Adipocyte (in vitro differentiated cells): ENCODE measurements at regions not wholly inside any gene's neighbourhood (a gene's known extent, or its start where the extent isn't known, plus 50 kb on each side); places are given as distances from the start of the nearest gene placed in this dataset.

Source experiments
- DNase-seq: peaks from one replicate; pipeline ENCODE4 v3.0.0-alpha.2; 2015; ENCODE audit warnings: low read depth
- H3K27me3 ChIP-seq: replicated peaks from 2 replicates; pipeline ENCODE4 v1.7.0; 2013; ENCODE audit warnings: mild to moderate bottlenecking, low read length, moderate library complexity; ENCODE audit not compliant: control insufficient read depth, insufficient read depth
- H3K36me3 ChIP-seq: 2 replicates; pipeline ENCODE4 v1.7.0; 2013; ENCODE audit warnings: low read length, mild to moderate bottlenecking, moderate library complexity; ENCODE audit not compliant: control insufficient read depth, insufficient read depth, severe bottlenecking
- H3K4me1 ChIP-seq: 2 replicates; pipeline ENCODE4 v1.7.0; 2013; ENCODE audit warnings: mild to moderate bottlenecking, low read length, moderate library complexity; ENCODE audit not compliant: control insufficient read depth, insufficient read depth
- H3K4me3 ChIP-seq: 2 replicates; pipeline ENCODE4 v1.7.0; 2013; ENCODE audit warnings: mild to moderate bottlenecking, low read length, moderate library complexity
- H3K9ac ChIP-seq: 2 replicates; pipeline ENCODE4 v1.7.0; 2013; ENCODE audit warnings: mild to moderate bottlenecking, low read length, moderate library complexity
- H3K9me3 ChIP-seq: 2 replicates; pipeline ENCODE4 v1.7.0; 2013; ENCODE audit warnings: mild to moderate bottlenecking, low read length, moderate library complexity; ENCODE audit not compliant: control insufficient read depth

DNA sequence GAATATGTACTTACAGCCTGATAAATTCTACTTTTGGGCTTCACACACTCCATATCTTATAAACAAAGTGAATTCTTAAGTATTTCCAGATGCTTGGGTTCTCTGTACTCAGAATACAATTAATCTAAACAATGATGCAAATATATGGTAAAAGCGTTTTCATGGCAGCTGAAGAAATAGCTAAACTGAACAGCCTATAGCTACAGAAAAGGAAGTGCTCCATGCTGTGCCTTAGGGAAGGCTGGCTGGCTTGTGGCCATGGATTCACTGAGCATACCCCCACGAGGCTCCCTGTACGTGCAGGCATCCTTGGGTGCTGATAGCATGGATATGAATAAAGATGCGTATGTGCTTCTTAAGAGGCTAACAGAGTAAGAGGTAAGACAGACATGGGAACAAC lies 264.0 kb downstream of the KLF13 start:
- Histone ChIP-seq H3K4me1 (no peaks in the 10 kb centered on the region), H3K4me3 (no peak overlapping the region), H3K27me3 (no peaks in the 10 kb centered on the region), H3K9ac (no peak overlapping the region), H3K9me3 (no peaks in the 10 kb centered on the region), H3K36me3 (no peaks in the 10 kb centered on the region)
- DNase-seq = no peak

DNA sequence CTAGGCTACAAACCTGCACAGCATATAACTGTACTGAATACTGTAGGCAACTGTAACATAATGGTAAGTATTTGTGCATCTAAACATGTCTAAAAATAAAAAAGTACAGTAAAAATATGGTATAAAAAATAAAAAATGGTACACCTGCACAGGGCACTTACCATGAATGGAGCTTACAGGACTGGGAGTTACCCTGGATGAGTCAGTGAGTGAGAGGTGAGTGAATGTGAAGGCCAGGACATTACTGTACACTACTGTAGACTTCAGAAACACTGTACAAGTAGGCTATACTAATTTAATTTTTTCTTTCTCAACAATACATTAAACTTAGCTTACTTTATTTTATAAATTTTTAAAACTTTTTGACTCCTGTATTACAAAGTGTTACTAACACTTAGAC lies 265.3 kb downstream of the KLF13 start:
- H3K27me3 ChIP-seq = no peaks in the 10 kb centered on the region
- no peaks in the 10 kb centered on the region for H3K36me3 ChIP-seq
- no peak for DNase-seq
- H3K9me3 ChIP-seq = no peaks in the 10 kb centered on the region
- H3K4me1 ChIP-seq = no peaks in the 10 kb centered on the region
- no peak overlapping the region for H3K9ac ChIP-seq
- no peak overlapping the region for H3K4me3 ChIP-seq

DNA sequence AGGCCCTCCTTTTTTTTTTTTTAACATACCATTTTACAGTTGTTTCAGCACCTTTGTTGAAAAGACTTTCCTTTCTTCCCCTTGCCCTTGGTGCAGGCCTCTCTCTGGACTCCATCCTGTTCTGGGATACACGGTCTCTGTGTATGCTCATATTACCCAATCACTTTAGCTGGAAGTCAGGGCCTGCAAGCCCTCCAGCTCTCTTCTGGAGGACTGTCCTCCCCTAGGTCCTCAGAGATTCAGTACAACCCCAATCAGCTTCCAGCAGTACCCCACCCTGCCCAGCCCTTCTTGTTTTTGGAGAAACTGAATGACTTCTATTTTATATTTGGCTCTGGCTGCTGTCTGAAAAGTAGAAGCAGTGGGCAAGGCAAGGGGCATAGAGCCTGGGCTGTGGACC lies 270.8 kb downstream of the KLF13 start:
- no peaks in the 10 kb centered on the region for H3K36me3 ChIP-seq
- no peak overlapping the region for H3K4me3 ChIP-seq
- H3K9ac ChIP-seq = no peak overlapping the region
- no peaks in the 10 kb centered on the region for H3K27me3 ChIP-seq
- no peaks in the 10 kb centered on the region for H3K9me3 ChIP-seq
- DNase-seq = no peak
- no peaks in the 10 kb centered on the region for H3K4me1 ChIP-seq

DNA sequence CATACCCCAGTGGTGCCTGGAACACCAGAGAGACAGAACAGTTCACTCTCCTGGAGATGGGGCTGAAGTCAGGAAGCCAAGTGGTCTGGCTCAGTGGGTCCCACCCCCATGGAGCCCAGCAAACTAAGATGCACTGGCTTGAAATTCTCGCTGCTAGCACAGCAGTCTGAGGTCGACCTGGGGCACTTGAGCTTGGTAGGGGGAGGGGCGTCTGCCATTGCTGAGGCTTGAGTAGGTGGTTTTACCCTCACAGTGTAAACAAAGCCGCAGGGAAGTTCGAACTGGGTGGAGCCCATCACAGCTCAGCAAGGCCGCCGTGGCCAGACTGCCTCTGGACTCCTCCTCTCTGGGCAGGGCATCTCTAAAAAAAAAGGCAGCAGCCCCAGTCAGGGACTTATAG lies 272.0 kb downstream of the KLF13 start:
- no peaks in the 10 kb centered on the region for H3K27me3 ChIP-seq
- no peaks in the 10 kb centered on the region for H3K36me3 ChIP-seq
- H3K9me3 ChIP-seq = no peaks in the 10 kb centered on the region
- H3K4me3 ChIP-seq = no peak overlapping the region
- DNase-seq = no peak
- no peaks in the 10 kb centered on the region for H3K4me1 ChIP-seq
- H3K9ac ChIP-seq = no peak overlapping the region

DNA sequence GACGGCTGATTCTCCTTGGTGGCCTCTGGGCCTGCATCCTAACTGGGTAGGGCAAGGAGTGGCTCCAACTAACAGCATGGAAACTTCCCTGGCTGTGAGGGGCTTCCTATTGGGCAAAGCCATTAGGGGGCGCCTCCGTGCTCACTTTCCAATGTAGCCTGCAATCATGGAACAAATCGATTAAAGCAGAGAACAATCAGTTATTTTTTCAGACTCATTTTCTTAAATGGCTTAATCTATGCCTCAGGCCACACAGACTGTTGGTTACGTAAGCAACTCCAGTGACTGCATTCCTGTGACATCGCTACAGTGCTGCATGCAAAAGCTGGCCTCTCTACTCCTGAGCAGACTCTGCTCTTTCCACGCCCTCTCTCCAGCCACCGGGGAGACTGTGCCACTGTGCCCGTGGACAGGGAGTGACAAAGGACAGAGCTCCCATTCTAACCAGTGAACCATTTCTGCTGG lies 278.9 kb downstream of the KLF13 start:
- DNase-seq = peak; percentile 73
- Histone ChIP-seq H3K27me3 (no peaks in the 10 kb centered on the region), H3K36me3 (no peaks in the 10 kb centered on the region), H3K9me3 (no peaks in the 10 kb centered on the region), H3K9ac (no peak overlapping the region), H3K4me3 (no peak overlapping the region), H3K4me1 (peaks cover 17% of the 10 kb centered on the region)

DNA sequence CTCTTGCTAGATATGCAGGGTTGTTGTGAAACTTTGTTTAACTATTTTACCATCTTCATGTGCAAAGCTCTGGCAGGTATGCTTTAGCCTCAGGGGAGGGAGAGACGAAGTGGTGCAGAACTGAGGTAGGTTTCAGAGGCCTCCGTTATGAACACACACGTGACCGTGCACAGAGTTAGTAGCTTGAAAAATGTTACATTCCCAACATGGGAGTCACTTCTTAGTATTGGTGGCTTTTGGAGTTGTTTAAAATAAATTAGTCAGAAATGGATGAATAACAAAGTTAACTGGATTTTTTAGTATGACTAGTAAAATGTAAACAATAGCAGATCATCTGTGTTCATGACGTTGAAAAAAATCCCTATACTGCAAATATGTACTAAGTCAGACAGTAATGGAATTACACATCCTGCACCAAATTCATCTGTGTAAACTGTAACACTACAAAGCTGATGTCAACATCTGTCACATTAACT lies 279.6 kb downstream of the KLF13 start:
- peak; percentile 64 for DNase-seq
- no peak overlapping the region for H3K4me3 ChIP-seq
- H3K36me3 ChIP-seq = no peaks in the 10 kb centered on the region
- H3K27me3 ChIP-seq = no peaks in the 10 kb centered on the region
- H3K4me1 ChIP-seq = peaks cover 17% of the 10 kb centered on the region
- H3K9ac ChIP-seq = no peak overlapping the region
- H3K9me3 ChIP-seq = no peaks in the 10 kb centered on the region

DNA sequence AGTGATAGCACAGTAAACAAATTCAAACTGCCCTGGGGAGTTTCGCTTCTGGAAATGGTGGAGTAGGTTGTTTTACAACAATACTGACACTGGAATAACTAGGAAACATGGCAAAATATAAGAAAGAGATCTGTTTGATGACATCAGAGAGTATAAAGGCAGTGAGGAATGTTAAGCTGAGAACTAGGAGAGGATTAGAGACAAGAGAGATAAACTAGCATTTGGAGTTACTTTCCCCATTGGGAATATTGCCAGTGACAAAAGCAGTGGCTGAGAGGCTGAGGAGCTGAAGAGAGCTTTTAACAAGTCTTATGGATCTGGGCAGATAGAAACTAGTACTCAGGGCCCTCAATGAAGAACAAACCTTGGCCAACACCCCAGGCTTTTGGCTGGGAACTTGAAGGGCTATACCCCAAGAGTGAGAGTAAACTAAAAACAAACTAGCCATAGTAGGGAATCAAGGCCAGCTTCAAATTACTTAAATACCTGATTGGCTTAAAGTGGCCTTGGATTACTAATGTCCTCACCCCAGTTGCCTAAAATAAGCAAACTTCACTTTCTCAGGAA lies 280.4 kb downstream of the KLF13 start:
- Histone ChIP-seq H3K27me3 (no peaks in the 10 kb centered on the region), H3K36me3 (no peaks in the 10 kb centered on the region), H3K9ac (no peak overlapping the region), H3K4me3 (no peak overlapping the region), H3K4me1 (peaks cover 17% of the 10 kb centered on the region), H3K9me3 (no peaks in the 10 kb centered on the region)
- peak; percentile 16 for DNase-seq

DNA sequence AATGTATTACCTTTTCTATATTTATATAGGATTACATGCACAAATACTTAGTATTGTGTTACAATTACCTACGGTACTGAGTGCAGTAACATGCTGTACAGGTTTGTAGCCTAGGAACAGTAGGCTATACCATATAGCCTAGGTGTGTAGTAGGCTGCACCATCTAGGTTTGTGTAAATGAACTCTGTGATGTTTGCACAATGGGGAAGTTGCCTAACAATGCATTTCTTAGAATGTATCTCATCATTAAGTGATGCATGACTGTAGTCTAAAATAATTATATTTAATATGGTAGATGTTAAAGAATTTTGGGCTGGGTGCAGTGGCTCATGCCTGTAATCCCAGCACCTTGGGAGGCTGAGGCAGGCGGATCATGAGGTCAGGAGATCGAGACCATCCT lies 281.0 kb downstream of the KLF13 start:
- Histone ChIP-seq H3K9me3 (no peaks in the 10 kb centered on the region), H3K36me3 (no peaks in the 10 kb centered on the region), H3K9ac (no peak overlapping the region), H3K4me1 (peaks cover 17% of the 10 kb centered on the region), H3K4me3 (no peak overlapping the region), H3K27me3 (no peaks in the 10 kb centered on the region)
- DNase-seq = peak; percentile 12

DNA sequence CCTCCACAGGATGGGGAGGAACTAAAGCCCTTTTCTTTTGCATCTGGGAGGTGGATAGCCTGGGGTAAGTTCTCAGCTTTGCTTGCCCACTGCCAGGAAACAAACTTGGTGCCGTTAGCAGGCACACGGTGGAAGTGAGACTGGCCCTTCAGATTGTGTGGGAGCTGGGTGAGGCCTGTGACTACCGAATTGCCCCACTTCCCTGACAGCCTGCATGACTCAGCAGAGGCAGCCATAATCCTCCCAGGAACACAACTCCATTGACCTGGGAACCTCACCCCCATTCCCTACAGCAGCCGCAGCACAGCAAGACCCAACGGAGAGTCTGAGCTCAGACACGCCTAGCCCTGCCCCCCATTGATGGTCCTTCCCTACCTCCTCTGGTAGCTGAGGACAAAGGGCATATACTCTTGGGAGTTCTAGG lies 282.6 kb downstream of the KLF13 start:
- H3K36me3 ChIP-seq = no peaks in the 10 kb centered on the region
- H3K4me1 ChIP-seq = peaks cover 17% of the 10 kb centered on the region
- H3K9ac ChIP-seq = no peak overlapping the region
- no peak overlapping the region for H3K4me3 ChIP-seq
- no peaks in the 10 kb centered on the region for H3K9me3 ChIP-seq
- H3K27me3 ChIP-seq = no peaks in the 10 kb centered on the region
- DNase-seq = no peak

DNA sequence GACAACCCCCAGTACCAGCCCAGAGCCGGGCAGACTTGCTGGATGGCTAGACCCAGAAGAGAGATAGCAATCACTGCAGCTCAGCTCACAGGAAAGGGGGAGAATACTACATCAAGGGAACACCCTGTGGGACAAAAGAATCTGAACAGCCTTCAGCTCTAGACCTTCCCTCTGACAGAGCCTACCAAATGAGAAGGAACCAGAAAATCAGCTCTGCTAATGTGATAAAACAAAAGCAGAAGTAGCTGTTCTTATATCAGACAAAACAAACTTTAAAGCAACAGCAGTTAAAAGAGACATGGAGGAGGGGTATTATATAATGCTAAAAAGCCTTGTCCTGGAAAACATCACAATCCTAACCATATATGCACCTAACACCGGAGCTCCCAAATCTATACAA lies 283.3 kb downstream of the KLF13 start:
- Histone ChIP-seq H3K4me1 (peaks cover 17% of the 10 kb centered on the region), H3K9me3 (no peaks in the 10 kb centered on the region), H3K27me3 (no peaks in the 10 kb centered on the region), H3K9ac (no peak overlapping the region), H3K4me3 (no peak overlapping the region), H3K36me3 (no peaks in the 10 kb centered on the region)
- DNase-seq = no peak

DNA sequence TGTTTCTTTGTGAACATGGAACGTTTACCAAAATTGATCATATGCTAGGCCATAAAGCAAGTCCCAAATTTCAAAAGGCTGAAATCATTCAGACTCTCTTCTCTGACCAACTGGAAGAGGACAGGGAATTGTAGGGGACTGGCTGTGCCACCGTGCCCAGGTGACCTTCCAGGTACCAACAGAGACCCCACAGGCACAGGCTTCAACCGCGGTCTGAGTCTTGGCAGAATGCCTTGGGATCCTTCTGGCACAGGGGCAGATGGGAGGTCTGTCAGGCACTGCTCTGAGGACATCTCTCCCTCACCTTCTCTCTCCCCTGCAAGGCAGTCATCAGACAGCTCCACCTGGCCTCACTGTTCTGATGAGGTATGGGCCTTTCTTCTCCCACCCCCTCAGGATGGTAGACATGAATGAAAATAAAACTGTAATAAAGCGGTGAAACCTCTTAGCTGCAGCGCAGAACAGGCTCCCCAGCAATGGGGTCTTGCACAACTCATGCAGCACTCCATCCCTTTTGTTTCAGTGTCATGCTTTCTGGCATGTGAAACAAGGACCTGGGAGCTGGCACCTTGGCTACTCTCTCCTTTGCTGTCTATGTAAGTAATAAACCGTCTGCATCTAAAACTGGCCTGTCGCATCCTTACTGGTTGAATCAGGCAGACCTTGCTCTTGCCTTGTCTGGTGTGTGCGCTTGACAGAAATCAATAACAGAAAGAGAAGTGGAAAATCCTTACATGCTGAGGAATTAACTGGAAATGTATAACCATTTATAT lies 289.2 kb downstream of the KLF13 start:
- no peaks in the 10 kb centered on the region for H3K27me3 ChIP-seq
- H3K4me1 ChIP-seq = no peaks in the 10 kb centered on the region
- H3K9me3 ChIP-seq = no peaks in the 10 kb centered on the region
- no peak overlapping the region for H3K4me3 ChIP-seq
- no peaks in the 10 kb centered on the region for H3K36me3 ChIP-seq
- DNase-seq = no peak
- H3K9ac ChIP-seq = no peak overlapping the region
